GM19351 (cell line): ENCODE measurements at regions not wholly inside any gene's neighbourhood (a gene's known extent, or its start where the extent isn't known, plus 50 kb on each side); places are given as distances from the start of the nearest gene placed in this dataset.
A peak's percentile ranks its signal among the peaks of the same experiment; 100 is the strongest.

Experiments used
- ATAC-seq: cut with Tn5 transposase; IDR thresholded peaks from one replicate; pipeline ENCODE4 v1.9.1; 2021; ENCODE audit warnings: mild to moderate bottlenecking, moderate library complexity; ENCODE audit not compliant: unreplicated experiment

- ATAC-seq: no peak
Observed at GRCh38 chr7:155984609-155985405, 172.5 kb upstream of the SHH start.

DNA sequence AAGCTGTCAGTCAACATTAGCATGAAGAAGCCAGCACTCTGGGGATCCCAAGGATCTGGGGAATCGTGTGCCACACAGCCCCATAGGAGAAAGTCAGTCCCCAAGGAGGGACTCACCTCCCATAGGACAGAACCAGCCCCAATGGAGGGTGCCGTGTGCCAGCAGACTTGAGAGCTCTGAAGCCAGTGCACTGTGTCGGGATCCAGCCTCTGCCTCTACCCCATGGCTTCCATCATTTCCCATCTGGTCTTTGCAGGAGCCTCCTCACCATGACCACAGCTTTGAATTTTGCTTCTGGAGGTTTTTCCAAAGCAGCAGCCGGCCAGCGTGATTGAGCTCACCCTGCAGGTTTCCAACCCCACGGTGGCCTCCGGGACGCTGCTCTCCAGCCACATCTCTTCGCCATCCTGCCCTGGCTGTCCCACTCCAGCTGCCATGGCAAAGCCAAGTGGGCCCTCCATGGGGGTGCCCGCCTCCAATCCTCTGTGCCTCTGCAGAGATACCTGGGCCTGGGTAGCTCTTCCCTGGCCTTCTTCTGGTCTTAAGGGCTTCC, 171.8 kb upstream of the SHH start:
- ATAC-seq: no peak

DNA sequence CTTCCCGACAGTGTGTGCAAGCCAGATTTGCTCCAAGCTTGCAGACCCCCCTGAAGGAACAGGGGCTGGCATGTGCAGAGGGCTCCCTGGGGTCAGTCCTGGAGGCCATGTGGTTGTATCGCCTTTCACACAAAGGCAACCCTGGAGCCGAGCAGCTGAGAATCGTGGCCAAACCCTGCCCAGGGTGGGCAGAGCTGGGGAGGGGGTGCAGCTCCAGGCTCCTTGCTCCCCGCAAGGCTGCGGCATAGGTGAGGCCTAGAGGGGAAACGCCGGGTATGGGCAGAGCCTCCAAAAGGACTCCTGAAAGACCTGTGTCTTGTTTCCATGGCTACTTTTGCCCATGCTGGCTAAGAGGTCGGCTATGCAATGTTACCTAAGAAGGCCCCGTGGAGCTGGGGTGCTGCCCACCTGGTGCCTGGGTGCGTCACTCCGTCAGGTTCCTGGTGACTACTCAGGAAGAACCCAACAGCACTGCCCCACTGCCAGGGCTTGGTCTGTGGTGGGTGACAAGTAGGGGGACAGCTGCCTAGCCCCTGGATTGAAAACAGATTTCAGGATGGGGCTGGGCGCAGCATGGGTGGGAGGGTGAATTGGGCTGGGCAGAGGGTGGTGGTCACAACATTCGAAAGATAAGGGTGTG, 171.0 kb upstream of the SHH start:
- no peak for ATAC-seq

- no peak for ATAC-seq
Observed at GRCh38 chr7:155981703-155982102, 169.4 kb upstream of the SHH start.

DNA sequence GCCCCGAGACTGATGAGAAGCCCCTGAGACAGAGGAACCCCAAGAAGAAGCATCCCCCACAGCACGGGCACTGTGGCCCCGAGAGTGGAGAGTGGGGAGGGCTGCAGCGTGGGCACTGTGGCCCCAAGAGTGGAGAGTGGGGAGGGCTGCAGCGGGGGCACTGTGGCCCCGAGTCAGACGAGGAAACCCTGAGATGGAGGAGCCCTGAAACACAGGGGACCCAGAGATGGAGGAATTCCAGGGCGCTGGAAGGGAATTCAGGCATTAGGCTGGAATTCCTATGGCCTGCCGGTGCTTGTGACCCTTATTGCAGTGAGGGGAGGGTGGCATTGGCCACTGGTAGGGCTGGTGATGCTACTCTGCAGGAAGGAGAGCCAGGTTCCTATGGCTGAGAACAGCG, 168.6 kb upstream of the SHH start:
- no peak for ATAC-seq

DNA sequence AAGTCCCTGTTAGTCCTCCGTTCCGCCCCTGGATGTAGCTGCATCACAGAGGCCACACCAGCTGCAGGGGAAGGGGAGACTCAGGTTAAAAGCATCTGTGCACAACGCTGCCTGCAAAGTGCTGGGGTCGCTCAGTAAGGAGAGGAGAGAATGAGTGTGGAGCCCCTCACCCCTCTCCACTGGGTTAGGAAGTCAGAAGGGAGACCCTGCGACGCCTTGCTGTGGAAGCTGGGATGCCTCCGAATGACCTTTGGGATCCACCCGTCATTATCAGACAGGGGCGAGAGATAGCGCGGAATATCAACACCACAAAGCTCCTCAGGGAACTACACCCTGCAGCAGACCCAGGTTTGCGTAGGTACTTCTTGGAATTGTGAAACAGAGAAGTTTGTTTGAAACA, 167.7 kb upstream of the SHH start:
- ATAC-seq: no peak

DNA sequence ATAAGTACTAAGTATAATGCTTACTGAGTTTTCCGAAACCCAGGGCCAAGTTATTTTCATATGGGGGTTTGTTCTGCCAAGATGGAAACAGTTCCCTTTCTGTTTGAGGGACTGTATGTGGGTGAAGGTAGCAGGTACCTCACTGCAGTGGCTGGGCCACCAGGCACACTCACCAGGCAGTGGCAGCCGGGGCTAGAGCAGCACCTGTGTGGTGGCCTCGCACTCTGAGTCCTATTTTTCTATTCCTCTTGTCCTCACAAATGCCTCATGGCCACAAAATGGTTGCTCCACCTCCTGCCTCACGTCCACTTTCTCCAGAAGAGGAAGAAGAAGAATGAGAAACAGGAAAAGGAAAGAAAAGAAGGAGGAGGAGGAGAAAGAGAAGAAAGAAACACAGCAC, 167.3 kb upstream of the SHH start:
- ATAC-seq: no peak

DNA sequence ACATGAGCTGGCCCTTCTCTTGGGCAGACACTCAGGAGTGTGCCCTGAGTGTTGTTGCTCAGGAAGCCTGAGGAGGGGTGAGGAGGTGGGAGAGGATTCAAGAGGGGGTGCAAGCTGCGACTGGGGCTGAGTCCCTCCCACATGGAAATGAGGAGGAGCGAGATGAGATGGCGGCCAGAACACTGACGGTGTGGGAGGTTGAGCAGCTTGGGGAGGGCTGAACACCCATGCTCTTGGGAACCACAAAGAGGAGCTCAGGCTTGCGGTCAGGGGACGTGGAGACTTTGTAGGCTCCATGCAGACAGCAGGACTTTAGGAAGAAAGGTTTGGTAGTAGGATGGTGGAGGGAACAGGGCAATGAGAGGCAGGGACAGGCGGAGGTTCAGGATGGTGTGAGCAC, 163.2 kb upstream of the SHH start:
- no peak for ATAC-seq

DNA sequence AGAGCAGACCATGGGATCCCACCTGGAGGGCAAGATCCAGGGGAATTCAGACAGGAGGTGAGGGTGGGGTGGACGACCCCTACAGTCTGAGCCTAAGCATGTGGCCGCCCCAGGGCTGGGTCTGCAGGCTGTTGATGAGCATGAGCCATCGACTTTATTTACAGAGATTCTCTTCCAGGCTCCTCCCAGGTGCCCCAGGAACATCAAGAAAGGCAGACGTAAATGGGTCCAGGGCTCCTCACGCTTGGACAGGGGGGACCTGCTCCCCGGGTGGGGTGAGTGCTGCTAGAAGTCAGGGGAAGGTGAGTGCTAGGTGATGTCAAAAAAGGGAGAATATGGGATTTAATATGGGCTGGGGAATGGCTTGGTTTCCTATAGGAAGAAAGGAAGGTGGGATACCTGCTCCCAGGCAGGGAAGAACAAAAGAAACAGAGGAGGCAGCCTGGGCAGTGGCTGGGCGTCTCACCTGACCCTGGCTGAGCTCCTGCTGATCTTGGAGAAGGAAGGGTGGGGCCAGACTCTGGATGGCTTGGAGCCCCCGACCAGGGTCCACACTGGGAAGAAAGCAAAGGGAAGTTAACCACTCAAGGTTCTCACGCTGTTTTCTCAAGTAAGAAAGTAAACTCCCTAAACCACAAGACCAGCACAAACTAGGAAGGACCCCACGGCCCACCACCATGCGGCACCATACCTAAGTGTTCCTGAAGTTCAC, 162.1 kb upstream of the SHH start:
- ATAC-seq: no peak

DNA sequence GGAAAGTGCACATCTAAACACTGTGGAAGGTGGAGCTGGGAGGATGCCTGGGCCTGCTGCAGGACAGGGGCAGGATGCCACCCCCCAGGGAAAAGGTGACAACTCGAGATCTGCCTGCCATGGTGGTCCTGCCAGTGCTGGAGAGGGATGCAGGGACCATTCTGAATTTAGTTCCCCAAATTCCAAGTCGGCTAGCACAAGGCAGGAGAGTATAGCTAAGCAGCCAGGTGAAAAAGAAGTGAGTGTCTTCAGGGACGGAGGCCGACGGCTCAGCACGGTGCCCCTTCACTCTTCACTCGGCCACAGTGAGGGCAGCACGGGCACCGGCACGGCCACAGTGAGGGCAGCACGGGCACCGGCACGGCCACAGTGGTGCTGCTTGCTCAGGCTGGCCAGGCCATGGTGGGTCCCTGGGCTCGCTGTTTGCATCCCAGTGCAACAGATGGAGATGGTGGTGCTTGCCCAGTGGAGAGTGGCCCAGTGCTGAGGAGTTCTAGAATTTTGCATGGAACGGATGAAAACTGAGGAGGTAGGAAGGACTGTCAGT, 161.3 kb upstream of the SHH start:
- no peak for ATAC-seq

DNA sequence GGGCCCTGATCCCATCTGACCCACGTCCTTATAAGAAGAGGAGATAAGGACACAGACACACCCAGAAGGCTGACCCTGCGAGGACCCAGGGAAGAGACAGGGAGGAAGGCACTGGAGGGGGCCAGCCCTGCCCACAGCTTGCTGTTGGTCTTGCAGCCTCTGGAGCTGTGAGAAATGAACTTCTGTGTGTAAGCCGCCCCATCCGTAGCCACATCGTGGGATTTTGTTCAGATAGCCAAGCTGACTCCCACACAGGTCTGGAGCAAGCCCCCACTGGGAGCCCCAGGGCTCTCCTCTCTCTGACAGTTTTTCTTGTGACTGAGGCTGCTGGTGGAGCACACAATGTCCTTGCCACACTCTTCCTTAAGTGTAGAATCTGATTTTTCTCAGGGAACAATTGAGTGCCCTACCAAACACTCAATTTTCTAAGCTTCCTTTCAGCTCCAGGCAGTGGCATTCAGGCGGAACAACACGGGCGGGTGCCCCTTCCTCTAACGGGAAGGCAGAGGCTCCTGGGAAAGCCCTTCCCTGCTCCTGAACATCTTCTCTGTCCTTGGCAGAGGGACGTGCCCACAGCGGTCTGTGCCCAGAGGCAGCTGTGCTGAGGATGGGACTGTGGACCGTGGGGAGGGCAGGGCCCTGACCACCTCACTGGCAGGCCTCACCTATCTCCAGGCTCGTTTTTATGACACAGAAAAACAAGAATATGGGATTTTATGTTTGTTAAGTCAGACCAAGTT, 160.6 kb upstream of the SHH start:
- no peak for ATAC-seq

GRCh38 chr7:155972247-155972646, 160.0 kb upstream of the SHH start:
- ATAC-seq: no peak

DNA sequence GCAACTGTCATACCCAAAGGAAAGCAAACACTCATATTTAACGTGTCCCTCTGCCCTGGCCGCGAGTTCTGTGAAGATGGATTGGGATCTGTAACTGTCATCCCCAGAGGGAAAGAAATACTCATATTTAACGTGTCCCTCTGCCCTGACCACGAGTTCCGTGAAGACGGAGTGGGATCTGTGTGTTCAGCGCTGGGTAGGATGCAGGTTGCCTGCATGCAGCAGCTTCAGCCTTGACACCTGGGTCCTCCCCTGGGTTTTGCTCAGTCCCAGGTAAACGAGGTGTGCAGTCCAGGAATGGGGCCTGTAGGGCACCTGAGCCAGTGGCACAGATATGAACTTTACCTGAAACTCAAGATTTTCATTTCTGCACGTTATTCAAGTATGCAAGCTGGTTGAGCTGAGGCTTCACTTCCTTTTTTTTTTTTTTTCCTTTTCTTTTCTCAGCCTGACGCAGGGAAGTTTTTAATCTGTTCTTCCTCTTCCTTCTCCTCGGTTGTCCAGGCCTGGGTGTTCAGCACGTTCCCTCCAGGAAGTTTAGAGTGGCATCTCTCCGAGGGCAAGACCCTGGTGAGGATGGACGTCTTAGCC, 159.0 kb upstream of the SHH start:
- ATAC-seq: no peak

- no peak for ATAC-seq
Observed at GRCh38 chr7:155969192-155969929, 157.1 kb upstream of the SHH start.

- ATAC-seq: peak; percentile 61
Observed at GRCh38 chr7:155965010-155965409, 152.7 kb upstream of the SHH start.

- no peak for ATAC-seq
Observed at GRCh38 chr7:155964543-155964942, 152.3 kb upstream of the SHH start.

GRCh38 chr7:155963771-155964195, 151.5 kb upstream of the SHH start:
- no peak for ATAC-seq

- no peak for ATAC-seq
Observed at GRCh38 chr7:155963356-155963755, 151.1 kb upstream of the SHH start.

GRCh38 chr7:155962968-155963300, 150.7 kb upstream of the SHH start:
- no peak for ATAC-seq
